Smooth muscle cell (in vitro differentiated cells): ENCODE measurements at regions not wholly inside any gene's neighbourhood (a gene's known extent, or its start where the extent isn't known, plus 50 kb on each side); places are given as distances from the start of the nearest gene placed in this dataset.

Experiments
- DNase-seq: peaks from one replicate; lab custom pipeline; 2025; ENCODE audit not compliant: unreplicated experiment; lab: John Stamatoyannopoulos, UW
- H2AFZ ChIP-seq: fragments of 200-600 bp; sonication (generic); 2 replicates; pipeline ENCODE4 v1.6.0; 2016; ENCODE audit warnings: antibody characterized with exemption, low read depth, mild to moderate bottlenecking
- H3F3A ChIP-seq: fragments of 200-600 bp; sonication (generic); 2 replicates; pipeline ENCODE4 v1.6.0; 2017; ENCODE audit warnings: antibody characterized with exemption, low read depth
- H3K27ac ChIP-seq: fragments of 200-600 bp; sonication (generic); 2 replicates; pipeline ENCODE4 v1.5.1; 2016; ENCODE audit warnings: low read depth, mild to moderate bottlenecking
- H3K27me3 ChIP-seq: fragments of 200-600 bp; sonication (generic); 2 replicates; pipeline ENCODE4 v1.6.1; 2016; ENCODE audit warnings: low read depth, mild to moderate bottlenecking
- H3K36me3 ChIP-seq: fragments of 200-600 bp; sonication (generic); 2 replicates; pipeline ENCODE4 v1.5.1; 2016; ENCODE audit warnings: low read depth
- H3K4me1 ChIP-seq: fragments of 200-600 bp; sonication (generic); 2 replicates; pipeline ENCODE4 v1.5.1; 2016; ENCODE audit warnings: low read depth
- H3K4me2 ChIP-seq: fragments of 200-600 bp; sonication (generic); 2 replicates; pipeline ENCODE4 v1.6.0; 2016; ENCODE audit warnings: mild to moderate bottlenecking
- H3K4me3 ChIP-seq: fragments of 200-600 bp; sonication (generic); 2 replicates; pipeline ENCODE4 v1.5.1; 2016; ENCODE audit warnings: mild to moderate bottlenecking
- H3K79me2 ChIP-seq: fragments of 200-600 bp; sonication (generic); 2 replicates; pipeline ENCODE4 v1.6.0; 2016; ENCODE audit warnings: low read depth, mild to moderate bottlenecking
- H3K9ac ChIP-seq: fragments of 200-600 bp; sonication (generic); 2 replicates; pipeline ENCODE4 v1.6.0; 2016; ENCODE audit warnings: low read depth
- H3K9me3 ChIP-seq: fragments of 200-600 bp; sonication (generic); replicated peaks from 2 replicates; pipeline ENCODE4 v1.5.1; 2016; ENCODE audit warnings: low read depth
- H4K20me1 ChIP-seq: fragments of 200-600 bp; sonication (generic); 2 replicates; pipeline ENCODE4 v1.6.0; 2016; ENCODE audit warnings: low read depth
- CTCF ChIP-seq: fragments of 200-600 bp; sonication (generic); IDR thresholded peaks from 2 replicates; pipeline ENCODE4 v1.5.1; 2017; ENCODE audit warnings: borderline replicate concordance, mild to moderate bottlenecking, antibody characterized with exemption; ENCODE audit not compliant: insufficient read depth, poor library complexity, severe bottlenecking
- WGBS: methylation state at CpG from one replicate; pipeline ENCODE4 v1.1.7; 2016; ENCODE audit warnings: low lambda C conversion rate; 5-methylcytosine and 5-hydroxymethylcytosine counted together

- Histone ChIP-seq H3K4me3 (no peak overlapping the region), H3F3A (peaks cover 4% of the 10 kb centered on the region), H3K79me2 (no peaks in the 10 kb centered on the region), H3K9ac (no peak overlapping the region), H2AFZ (peak overlapping the region; percentile 66), H4K20me1 (no peaks in the 10 kb centered on the region), H3K4me1 (peaks cover 6% of the 10 kb centered on the region), H3K27me3 (no peaks in the 10 kb centered on the region), H3K4me2 (no peak overlapping the region), H3K27ac (no peak overlapping the region), H3K36me3 (no peaks in the 10 kb centered on the region), H3K9me3 (no peaks in the 10 kb centered on the region)
- WGBS: 45% methylated on average over 13 of the region's 13 CpGs
- TF ChIP-seq CTCF: no peak
- no peak for DNase-seq
Observed at GRCh38 chr10:78401624-78402367, 368.1 kb downstream of the RPS24 start.

GRCh38 chr10:78402591-78402990 lies 368.9 kb downstream of the RPS24 start:
- peaks cover 4% of the 10 kb centered on the region for H3F3A ChIP-seq
- no peak overlapping the region for H2AFZ ChIP-seq
- 57% methylated on average over 4 of the region's 4 CpGs for WGBS
- TF ChIP-seq CTCF: no peak
- no peaks in the 10 kb centered on the region for H3K79me2 ChIP-seq
- H3K4me2 ChIP-seq: no peak overlapping the region
- H3K4me3 ChIP-seq: no peak overlapping the region
- H3K4me1 ChIP-seq: peaks cover 9% of the 10 kb centered on the region
- H3K9me3 ChIP-seq: no peaks in the 10 kb centered on the region
- H4K20me1 ChIP-seq: no peaks in the 10 kb centered on the region
- no peak overlapping the region for H3K9ac ChIP-seq
- no peak overlapping the region for H3K27ac ChIP-seq
- no peaks in the 10 kb centered on the region for H3K36me3 ChIP-seq
- no peak for DNase-seq
- no peaks in the 10 kb centered on the region for H3K27me3 ChIP-seq

GRCh38 chr10:78403781-78404180 lies 370.1 kb downstream of the RPS24 start:
- Histone ChIP-seq H3K4me1 (peaks cover 11% of the 10 kb centered on the region), H3K4me2 (no peak overlapping the region), H3K9ac (no peak overlapping the region), H2AFZ (no peak overlapping the region), H3F3A (peaks cover 4% of the 10 kb centered on the region), H4K20me1 (no peaks in the 10 kb centered on the region), H3K4me3 (no peak overlapping the region), H3K9me3 (no peaks in the 10 kb centered on the region), H3K36me3 (no peaks in the 10 kb centered on the region), H3K79me2 (no peaks in the 10 kb centered on the region), H3K27ac (no peak overlapping the region), H3K27me3 (no peaks in the 10 kb centered on the region)
- 94% methylated on average over 6 of the region's 6 CpGs for WGBS
- DNase-seq: no peak
- TF ChIP-seq CTCF: no peak

- no peak overlapping the region for H3K9ac ChIP-seq
- H3K27ac ChIP-seq: no peak overlapping the region
- DNase-seq: no peak
- TF ChIP-seq CTCF: no peak
- no peaks in the 10 kb centered on the region for H3K79me2 ChIP-seq
- H4K20me1 ChIP-seq: no peaks in the 10 kb centered on the region
- peaks cover 11% of the 10 kb centered on the region for H3K4me1 ChIP-seq
- no peak overlapping the region for H3K4me2 ChIP-seq
- H3K36me3 ChIP-seq: no peaks in the 10 kb centered on the region
- no peak overlapping the region for H2AFZ ChIP-seq
- H3F3A ChIP-seq: peaks cover 4% of the 10 kb centered on the region
- H3K9me3 ChIP-seq: no peaks in the 10 kb centered on the region
- 97% methylated on average over 5 of the region's 5 CpGs for WGBS
- H3K27me3 ChIP-seq: no peaks in the 10 kb centered on the region
- no peak overlapping the region for H3K4me3 ChIP-seq
Observed at GRCh38 chr10:78404296-78404695, 370.6 kb downstream of the RPS24 start.
